ENCODE measurements at regions not wholly inside any gene's neighbourhood (a gene's known extent, or its start where the extent isn't known, plus 50 kb on each side); places are given as distances from the start of the nearest gene placed in this dataset.

GRCh38 chr21:21605521-21605920 lies 607.3 kb downstream of the NCAM2 start:
- Histone ChIP-seq H3K9ac (ENCODE audit: low read depth, low read length) (no peak overlapping the region), H3K36me3 (ENCODE audit: insufficient read depth, low read length) (no peaks in the 10 kb centered on the region), H3K9me3 (ENCODE audit: control insufficient read depth, insufficient read depth, low read length) (no peaks in the 10 kb centered on the region), H3K4me1 (ENCODE audit: insufficient read depth, low read length) (no peaks in the 10 kb centered on the region)

GRCh38 chr21:21606041-21606440 lies 607.8 kb downstream of the NCAM2 start:
- Histone ChIP-seq H3K4me1 (ENCODE audit: insufficient read depth, low read length) (no peaks in the 10 kb centered on the region), H3K9ac (ENCODE audit: low read depth, low read length) (no peak overlapping the region), H3K9me3 (ENCODE audit: control insufficient read depth, insufficient read depth, low read length) (no peaks in the 10 kb centered on the region), H3K36me3 (ENCODE audit: insufficient read depth, low read length) (no peaks in the 10 kb centered on the region)

- no peaks in the 10 kb centered on the region for H3K9me3 ChIP-seq (ENCODE audit: control insufficient read depth, insufficient read depth, low read length)
- H3K36me3 ChIP-seq (ENCODE audit: insufficient read depth, low read length) = no peaks in the 10 kb centered on the region
- 0 out of 2 replicates have a peak, but pooled peaks cover 5% of the 10 kb centered on the region for H3K4me1 ChIP-seq (ENCODE audit: insufficient read depth, low read length)
- H3K9ac ChIP-seq (ENCODE audit: low read depth, low read length) = no peak overlapping the region
These were observed 614.3 kb downstream of the NCAM2 start for GRCh38 chr21:21612466-21612865.

GRCh38 chr21:21614966-21615365 lies 616.8 kb downstream of the NCAM2 start:
- Histone ChIP-seq H3K9ac (ENCODE audit: low read depth, low read length) (no peak overlapping the region), H3K36me3 (ENCODE audit: insufficient read depth, low read length) (no peaks in the 10 kb centered on the region), H3K4me1 (ENCODE audit: insufficient read depth, low read length) (0 out of 2 replicates have a peak, but pooled peaks cover 5% of the 10 kb centered on the region), H3K9me3 (ENCODE audit: control insufficient read depth, insufficient read depth, low read length) (no peaks in the 10 kb centered on the region)

GRCh38 chr21:21622460-21623234 lies 624.4 kb downstream of the NCAM2 start:
- no peak overlapping the region for H3K9ac ChIP-seq (ENCODE audit: low read depth, low read length)
- H3K4me1 ChIP-seq (ENCODE audit: insufficient read depth, low read length) = no peaks in the 10 kb centered on the region
- no peaks in the 10 kb centered on the region for H3K9me3 ChIP-seq (ENCODE audit: control insufficient read depth, insufficient read depth, low read length)

GRCh38 chr21:21624674-21625073 lies 626.5 kb downstream of the NCAM2 start:
- Histone ChIP-seq H3K9me3 (ENCODE audit: control insufficient read depth, insufficient read depth, low read length) (no peaks in the 10 kb centered on the region), H3K36me3 (ENCODE audit: insufficient read depth, low read length) (no peaks in the 10 kb centered on the region)

More at GRCh38 chr21:21622460-21623234, 624.4 kb downstream of the NCAM2 start:
- no peaks in the 10 kb centered on the region for H3K36me3 ChIP-seq (ENCODE audit: insufficient read depth, low read length)

GRCh38 chr21:21631961-21632360 lies 633.8 kb downstream of the NCAM2 start:
- no peaks in the 10 kb centered on the region for H3K36me3 ChIP-seq (ENCODE audit: insufficient read depth, low read length)
- H3K9me3 ChIP-seq (ENCODE audit: control insufficient read depth, insufficient read depth, low read length) = no peaks in the 10 kb centered on the region
- H3K4me1 ChIP-seq (ENCODE audit: insufficient read depth, low read length) = no peaks in the 10 kb centered on the region
- H3K9ac ChIP-seq (ENCODE audit: low read depth, low read length) = no peak overlapping the region

More at GRCh38 chr21:21624674-21625073, 626.5 kb downstream of the NCAM2 start:
- Histone ChIP-seq H3K4me1 (ENCODE audit: insufficient read depth, low read length) (no peaks in the 10 kb centered on the region), H3K9ac (ENCODE audit: low read depth, low read length) (no peak overlapping the region)

GRCh38 chr21:21632926-21633325 lies 634.7 kb downstream of the NCAM2 start:
- H3K4me1 ChIP-seq (ENCODE audit: insufficient read depth, low read length) = no peaks in the 10 kb centered on the region
- no peaks in the 10 kb centered on the region for H3K9me3 ChIP-seq (ENCODE audit: control insufficient read depth, insufficient read depth, low read length)
- H3K36me3 ChIP-seq (ENCODE audit: insufficient read depth, low read length) = no peaks in the 10 kb centered on the region
- H3K9ac ChIP-seq (ENCODE audit: low read depth, low read length) = no peak overlapping the region

- Histone ChIP-seq H3K9ac (ENCODE audit: low read depth, low read length) (no peak overlapping the region), H3K36me3 (ENCODE audit: insufficient read depth, low read length) (no peaks in the 10 kb centered on the region), H3K9me3 (ENCODE audit: control insufficient read depth, insufficient read depth, low read length) (no peaks in the 10 kb centered on the region), H3K4me1 (ENCODE audit: insufficient read depth, low read length) (no peaks in the 10 kb centered on the region)
These were observed 663.5 kb downstream of the NCAM2 start for GRCh38 chr21:21661741-21662140.

- Histone ChIP-seq H3K9ac (ENCODE audit: low read depth, low read length) (no peak overlapping the region), H3K4me1 (ENCODE audit: insufficient read depth, low read length) (no peaks in the 10 kb centered on the region), H3K9me3 (ENCODE audit: control insufficient read depth, insufficient read depth, low read length) (no peaks in the 10 kb centered on the region), H3K36me3 (ENCODE audit: insufficient read depth, low read length) (no peaks in the 10 kb centered on the region)
These were observed 664.6 kb downstream of the NCAM2 start for GRCh38 chr21:21662776-21663175.

- H3K9me3 ChIP-seq (ENCODE audit: control insufficient read depth, insufficient read depth, low read length) = no peaks in the 10 kb centered on the region
- H3K36me3 ChIP-seq (ENCODE audit: insufficient read depth, low read length) = no peaks in the 10 kb centered on the region
- no peak overlapping the region for H3K9ac ChIP-seq (ENCODE audit: low read depth, low read length)
- no peaks in the 10 kb centered on the region for H3K4me1 ChIP-seq (ENCODE audit: insufficient read depth, low read length)
These were observed 666.7 kb downstream of the NCAM2 start for GRCh38 chr21:21664871-21665270.

- H3K4me1 ChIP-seq (ENCODE audit: insufficient read depth, low read length) = no peaks in the 10 kb centered on the region
- H3K9me3 ChIP-seq (ENCODE audit: control insufficient read depth, insufficient read depth, low read length) = no peaks in the 10 kb centered on the region
- H3K9ac ChIP-seq (ENCODE audit: low read depth, low read length) = no peak overlapping the region
- H3K36me3 ChIP-seq (ENCODE audit: insufficient read depth, low read length) = no peaks in the 10 kb centered on the region
These were observed 668.5 kb downstream of the NCAM2 start for GRCh38 chr21:21666689-21667088.

- no peak overlapping the region for H3K9ac ChIP-seq (ENCODE audit: low read depth, low read length)
- no peaks in the 10 kb centered on the region for H3K9me3 ChIP-seq (ENCODE audit: control insufficient read depth, insufficient read depth, low read length)
- H3K4me1 ChIP-seq (ENCODE audit: insufficient read depth, low read length) = no peaks in the 10 kb centered on the region
- no peaks in the 10 kb centered on the region for H3K36me3 ChIP-seq (ENCODE audit: insufficient read depth, low read length)
These were observed 670.0 kb downstream of the NCAM2 start for GRCh38 chr21:21668198-21668597.

GRCh38 chr21:21673959-21674358 lies 675.8 kb downstream of the NCAM2 start:
- Histone ChIP-seq H3K9ac (ENCODE audit: low read depth, low read length) (no peak overlapping the region), H3K36me3 (ENCODE audit: insufficient read depth, low read length) (no peaks in the 10 kb centered on the region), H3K9me3 (ENCODE audit: control insufficient read depth, insufficient read depth, low read length) (no peaks in the 10 kb centered on the region), H3K4me1 (ENCODE audit: insufficient read depth, low read length) (no peaks in the 10 kb centered on the region)

- no peaks in the 10 kb centered on the region for H3K4me1 ChIP-seq (ENCODE audit: insufficient read depth, low read length)
- no peak overlapping the region for H3K9ac ChIP-seq (ENCODE audit: low read depth, low read length)
- H3K9me3 ChIP-seq (ENCODE audit: control insufficient read depth, insufficient read depth, low read length) = no peaks in the 10 kb centered on the region; the same call in 1 of the 2 replicates
- H3K36me3 ChIP-seq (ENCODE audit: insufficient read depth, low read length) = no peaks in the 10 kb centered on the region
These were observed 677.4 kb downstream of the NCAM2 start for GRCh38 chr21:21675601-21676000.

Measured in ES-I3 (cell line).